ENCODE measurements at regions not wholly inside any gene's neighbourhood (a gene's known extent, or its start where the extent isn't known, plus 50 kb on each side); places are given as distances from the start of the nearest gene placed in this dataset.

- TF ChIP-seq RAD21 (conservative IDR thresholded peaks at IDR 0.05) (no peak), SMC3 (conservative IDR thresholded peaks at IDR 0.05; ENCODE audit: poor library complexity) (no peak)
Observed at GRCh38 chr2:180061546-180061945, 54.4 kb upstream of the CWC22 start (continued).

- Histone ChIP-seq H3K9ac (ENCODE audit: low read length) (no peak overlapping the region), H4K20me1 (ENCODE audit: insufficient read depth) (no peaks in the 10 kb centered on the region), H3K9me3 (ENCODE audit: low read length) (no peaks in the 10 kb centered on the region), H3K27ac (ENCODE audit: low read length) (no peak overlapping the region), H3K4me3 (ENCODE audit: low read length) (no peak overlapping the region), H3F3A (ENCODE audit: insufficient read depth, low read length, poor library complexity, severe bottlenecking) (no peaks in the 10 kb centered on the region), H3K9me2 (ENCODE audit: insufficient read depth, low read length) (no peaks in the 10 kb centered on the region), H3K27me3 (ENCODE audit: insufficient read depth, low read depth, low read length) (no peaks in the 10 kb centered on the region), H2AFZ (ENCODE audit: low read depth, low read length) (no peak overlapping the region), H3K4me2 (ENCODE audit: low read length) (no peak overlapping the region), H3K79me2 (replicated peaks; ENCODE audit: insufficient read depth, low read length) (no peaks in the 10 kb centered on the region), H3K36me3 (ENCODE audit: insufficient read depth, low read length) (no peaks in the 10 kb centered on the region)
- TF ChIP-seq POLR2AphosphoS5 (IDR thresholded peaks at IDR 0.05): no peak
Observed at GRCh38 chr2:180061085-180061484, 54.0 kb upstream of the CWC22 start.

- H3K27ac ChIP-seq (ENCODE audit: low read length): no peak overlapping the region
Observed at GRCh38 chr2:180058993-180059392, 51.9 kb upstream of the CWC22 start.

More at GRCh38 chr2:180058993-180059392, 51.9 kb upstream of the CWC22 start:
- no peaks in the 10 kb centered on the region for H3K27me3 ChIP-seq (ENCODE audit: insufficient read depth, low read depth, low read length)
- no peak for TF ChIP-seq RAD21 (conservative IDR thresholded peaks at IDR 0.05)
- no peak for TF ChIP-seq EZH2 (IDR thresholded peaks at IDR 0.05; ENCODE audit: borderline replicate concordance, insufficient read depth, low read length, poor library complexity, severe bottlenecking)
- TF ChIP-seq, protein P1, sequence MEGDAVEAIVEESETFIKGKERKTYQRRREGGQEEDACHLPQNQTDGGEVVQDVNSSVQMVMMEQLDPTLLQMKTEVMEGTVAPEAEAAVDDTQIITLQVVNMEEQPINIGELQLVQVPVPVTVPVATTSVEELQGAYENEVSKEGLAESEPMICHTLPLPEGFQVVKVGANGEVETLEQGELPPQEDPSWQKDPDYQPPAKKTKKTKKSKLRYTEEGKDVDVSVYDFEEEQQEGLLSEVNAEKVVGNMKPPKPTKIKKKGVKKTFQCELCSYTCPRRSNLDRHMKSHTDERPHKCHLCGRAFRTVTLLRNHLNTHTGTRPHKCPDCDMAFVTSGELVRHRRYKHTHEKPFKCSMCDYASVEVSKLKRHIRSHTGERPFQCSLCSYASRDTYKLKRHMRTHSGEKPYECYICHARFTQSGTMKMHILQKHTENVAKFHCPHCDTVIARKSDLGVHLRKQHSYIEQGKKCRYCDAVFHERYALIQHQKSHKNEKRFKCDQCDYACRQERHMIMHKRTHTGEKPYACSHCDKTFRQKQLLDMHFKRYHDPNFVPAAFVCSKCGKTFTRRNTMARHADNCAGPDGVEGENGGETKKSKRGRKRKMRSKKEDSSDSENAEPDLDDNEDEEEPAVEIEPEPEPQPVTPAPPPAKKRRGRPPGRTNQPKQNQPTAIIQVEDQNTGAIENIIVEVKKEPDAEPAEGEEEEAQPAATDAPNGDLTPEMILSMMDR (IDR thresholded peaks at IDR 0.05; ENCODE audit: poor library complexity, severe bottlenecking): no peak
- no peak for TF ChIP-seq SMC3 (conservative IDR thresholded peaks at IDR 0.05; ENCODE audit: poor library complexity)
- TF ChIP-seq MXI1 (conservative IDR thresholded peaks at IDR 0.05; ENCODE audit: poor library complexity, severe bottlenecking): no peak
- TF ChIP-seq POLR2AphosphoS5 (IDR thresholded peaks at IDR 0.05): no peak
- TF ChIP-seq TAF1 (IDR thresholded peaks at IDR 0.05; ENCODE audit: low read depth): no peak
- TF ChIP-seq EP300 (conservative IDR thresholded peaks at IDR 0.05; ENCODE audit: poor library complexity, severe bottlenecking): no peak
- no peak for TF ChIP-seq REST (IDR thresholded peaks at IDR 0.05; ENCODE audit: borderline replicate concordance)
- no peaks in the 10 kb centered on the region for H3K9me2 ChIP-seq (ENCODE audit: insufficient read depth, low read length)
- H4K20me1 ChIP-seq (ENCODE audit: insufficient read depth): no peaks in the 10 kb centered on the region
- no peaks in the 10 kb centered on the region for H3F3A ChIP-seq (ENCODE audit: insufficient read depth, low read length, poor library complexity, severe bottlenecking)
- no peaks in the 10 kb centered on the region for H3K79me2 ChIP-seq (replicated peaks; ENCODE audit: insufficient read depth, low read length)
- H3K4me3 ChIP-seq (ENCODE audit: low read length): no peak overlapping the region
- H3K4me2 ChIP-seq (ENCODE audit: low read length): no peak overlapping the region
- no peaks in the 10 kb centered on the region for H3K9me3 ChIP-seq (ENCODE audit: low read length)
- no peaks in the 10 kb centered on the region for H3K36me3 ChIP-seq (ENCODE audit: insufficient read depth, low read length)
- H2AFZ ChIP-seq (ENCODE audit: low read depth, low read length): no peak overlapping the region
- H3K9ac ChIP-seq (ENCODE audit: low read length): no peak overlapping the region

Data from neural cell (in vitro differentiated cells).